Kidney (tissue), 13 donors: ENCODE measurements at regions not wholly inside any gene's neighbourhood (a gene's known extent, or its start where the extent isn't known, plus 50 kb on each side); places are given as distances from the start of the nearest gene placed in this dataset.
A peak's percentile ranks its signal among the peaks of the same experiment; 100 is the strongest.

Experiments used
- DNase-seq, 5 donors: peaks; one replicate each; pipeline ENCODE4 v3.0.0-alpha.2; 2013 to 2020
- FAIRE-seq: peaks from 2 replicates; lab custom pipeline; 2012; peaks lifted over from hg19 to GRCh38; lab: Jason Lieb, UNC
- H3K27ac ChIP-seq, 2 donors: one replicate each; pipeline ENCODE4 v1.7.0; 2013; ENCODE audit warnings: low read depth in 2 of 2, low read length in 2 of 2, inconsistent platforms in 1 of 2
- H3K27me3 ChIP-seq: one replicate; pipeline ENCODE4 v1.7.1; 2013; ENCODE audit warnings: low read length, inconsistent platforms; ENCODE audit not compliant: control insufficient read depth, insufficient read depth
- H3K36me3 ChIP-seq, 3 donors: one replicate each; pipeline versions ENCODE4 v1.7.0 to v1.7.1; 2013; ENCODE audit warnings: low read length in 3 of 3, control low read depth in 1 of 3, inconsistent platforms in 1 of 3; ENCODE audit not compliant: insufficient read depth in 3 of 3, control insufficient read depth in 2 of 3
- H3K4me1 ChIP-seq, 3 donors: one replicate each; pipeline versions ENCODE4 v1.7.0 to v1.7.1; 2013; ENCODE audit warnings: low read length in 3 of 3, inconsistent platforms in 1 of 3, low read depth in 1 of 3; ENCODE audit not compliant: control insufficient read depth in 2 of 3, insufficient read depth in 2 of 3
- H3K4me3 ChIP-seq, 3 donors: one replicate each; pipeline versions ENCODE4 v1.7.0 to v1.8.1; 2013; ENCODE audit warnings: low read length in 3 of 3, control low read depth in 1 of 3, inconsistent platforms in 1 of 3
- H3K9ac ChIP-seq, 3 donors: one replicate each; pipeline versions ENCODE4 v1.7.0 to v1.7.1; 2013; ENCODE audit warnings: low read length in 3 of 3, control low read depth in 1 of 3, inconsistent platforms in 1 of 3
- H3K9me3 ChIP-seq, 3 donors: one replicate each; pipeline versions ENCODE4 v1.7.0 to v1.7.1; 2013; ENCODE audit warnings: low read length in 3 of 3, control low read depth in 1 of 3, inconsistent platforms in 1 of 3; ENCODE audit not compliant: control insufficient read depth in 2 of 3, insufficient read depth in 1 of 3
- intact Hi-C: fragments of 100-400 bp; cut with DNase I; formaldehyde crosslinking; loops from one replicate; pipeline ENCODE4 v1.11.1; 2022
- TF ChIP-seq, protein P1 (sequence below): IDR thresholded peaks from 3 replicates; pipeline ENCODE4 v1.5.1; 2012; ENCODE audit warnings: mild to moderate bottlenecking, moderate library complexity, borderline replicate concordance; ENCODE audit not compliant: insufficient read depth; ENCODE audit errors: extremely low read depth
- donor health status: control.
- donor health status: control.
- donor health status: control.
- donor health status: control.
- donor health status: control.
- donor health status: DM: yes; HTN: yes; CAD: no.
- donor health status: Normal renal cell carcinoma (clear cell type).

GRCh38 chr6:139522511-139523220, 148.2 kb upstream of the CITED2 start:
- Histone ChIP-seq H3K4me3 (no peak overlapping the region), H3K27me3 (no peaks in the 10 kb centered on the region), H3K27ac (no peak overlapping the region), H3K36me3 (no peaks in the 10 kb centered on the region), H3K4me1 (no peaks in the 10 kb centered on the region), H3K9me3 (no peaks in the 10 kb centered on the region), H3K9ac (no peak overlapping the region)
- TF ChIP-seq, protein P1, sequence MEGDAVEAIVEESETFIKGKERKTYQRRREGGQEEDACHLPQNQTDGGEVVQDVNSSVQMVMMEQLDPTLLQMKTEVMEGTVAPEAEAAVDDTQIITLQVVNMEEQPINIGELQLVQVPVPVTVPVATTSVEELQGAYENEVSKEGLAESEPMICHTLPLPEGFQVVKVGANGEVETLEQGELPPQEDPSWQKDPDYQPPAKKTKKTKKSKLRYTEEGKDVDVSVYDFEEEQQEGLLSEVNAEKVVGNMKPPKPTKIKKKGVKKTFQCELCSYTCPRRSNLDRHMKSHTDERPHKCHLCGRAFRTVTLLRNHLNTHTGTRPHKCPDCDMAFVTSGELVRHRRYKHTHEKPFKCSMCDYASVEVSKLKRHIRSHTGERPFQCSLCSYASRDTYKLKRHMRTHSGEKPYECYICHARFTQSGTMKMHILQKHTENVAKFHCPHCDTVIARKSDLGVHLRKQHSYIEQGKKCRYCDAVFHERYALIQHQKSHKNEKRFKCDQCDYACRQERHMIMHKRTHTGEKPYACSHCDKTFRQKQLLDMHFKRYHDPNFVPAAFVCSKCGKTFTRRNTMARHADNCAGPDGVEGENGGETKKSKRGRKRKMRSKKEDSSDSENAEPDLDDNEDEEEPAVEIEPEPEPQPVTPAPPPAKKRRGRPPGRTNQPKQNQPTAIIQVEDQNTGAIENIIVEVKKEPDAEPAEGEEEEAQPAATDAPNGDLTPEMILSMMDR: no peak
- intact Hi-C loops: no loop called here
- FAIRE-seq (no peak), DNase-seq (peak in 1 of 5 donors; percentile 63)

- Histone ChIP-seq H3K27me3 (no peaks in the 10 kb centered on the region), H3K27ac (no peak overlapping the region), H3K9me3 (no peaks in the 10 kb centered on the region), H3K4me3 (no peak overlapping the region), H3K9ac (no peak overlapping the region), H3K4me1 (no peaks in the 10 kb centered on the region), H3K36me3 (no peaks in the 10 kb centered on the region)
- intact Hi-C loops: no loop called here
- TF ChIP-seq, protein P1: no peak
- DNase-seq (no peak), FAIRE-seq (no peak)
These were observed 146.9 kb upstream of the CITED2 start for GRCh38 chr6:139521338-139521737.

DNA sequence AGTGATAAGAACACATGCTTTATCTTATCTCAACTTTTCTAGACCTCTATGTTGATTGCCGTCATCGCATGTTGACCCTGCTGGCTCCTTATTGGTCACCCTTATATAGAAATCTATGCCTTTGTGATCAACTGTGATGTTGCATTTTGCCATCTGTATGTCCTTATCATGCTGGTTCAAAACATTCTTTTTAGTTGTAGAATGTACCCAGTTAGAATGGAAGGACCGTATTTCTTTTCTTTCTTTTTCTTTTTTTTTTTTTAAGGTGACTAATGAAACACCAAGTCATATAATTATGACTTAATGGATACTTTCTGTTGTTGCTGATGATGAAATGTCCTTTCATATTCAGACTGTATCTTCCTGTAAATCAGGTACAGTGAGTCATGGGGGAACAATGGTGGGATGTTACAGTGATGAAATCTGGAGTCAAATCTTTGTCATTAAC, 145.9 kb upstream of the CITED2 start:
- TF ChIP-seq, protein P1: no peak
- Histone ChIP-seq H3K4me1 (no peaks in the 10 kb centered on the region), H3K27ac (no peak overlapping the region), H3K9me3 (no peaks in the 10 kb centered on the region), H3K4me3 (no peak overlapping the region), H3K36me3 (no peaks in the 10 kb centered on the region), H3K27me3 (no peaks in the 10 kb centered on the region), H3K9ac (no peak overlapping the region)
- FAIRE-seq (no peak), DNase-seq (no peak)
- intact Hi-C loops: no loop called here
